ENCODE measurements at regions not wholly inside any gene's neighbourhood (a gene's known extent, or its start where the extent isn't known, plus 50 kb on each side); places are given as distances from the start of the nearest gene placed in this dataset.

GRCh38 chr11:44397586-44398178 lies 87.7 kb upstream of the ALX4 start:
- no peak for TF ChIP-seq POLR2AphosphoS5 (IDR thresholded peaks at IDR 0.05; ENCODE audit: borderline replicate concordance, low read depth, low read length)
- no peak for TF ChIP-seq EZH2 (IDR thresholded peaks at IDR 0.05)
- no peak for TF ChIP-seq FOXP2 (optimal IDR thresholded peaks at IDR 0.05; ENCODE audit: control extremely low read depth, extremely low read length, insufficient read depth)
- no peaks in the 10 kb centered on the region for H3K9me3 ChIP-seq (ENCODE audit: low read depth, low read length)
- H3K9ac ChIP-seq (ENCODE audit: insufficient read length): no peak overlapping the region
- no peak overlapping the region for H3K4me3 ChIP-seq
- DNase-seq (ENCODE audit: low read depth, low spot score): no peak
- H3K27ac ChIP-seq: no peak overlapping the region
- no peaks in the 10 kb centered on the region for H3K36me3 ChIP-seq (ENCODE audit: insufficient read depth, low read length)

DNA sequence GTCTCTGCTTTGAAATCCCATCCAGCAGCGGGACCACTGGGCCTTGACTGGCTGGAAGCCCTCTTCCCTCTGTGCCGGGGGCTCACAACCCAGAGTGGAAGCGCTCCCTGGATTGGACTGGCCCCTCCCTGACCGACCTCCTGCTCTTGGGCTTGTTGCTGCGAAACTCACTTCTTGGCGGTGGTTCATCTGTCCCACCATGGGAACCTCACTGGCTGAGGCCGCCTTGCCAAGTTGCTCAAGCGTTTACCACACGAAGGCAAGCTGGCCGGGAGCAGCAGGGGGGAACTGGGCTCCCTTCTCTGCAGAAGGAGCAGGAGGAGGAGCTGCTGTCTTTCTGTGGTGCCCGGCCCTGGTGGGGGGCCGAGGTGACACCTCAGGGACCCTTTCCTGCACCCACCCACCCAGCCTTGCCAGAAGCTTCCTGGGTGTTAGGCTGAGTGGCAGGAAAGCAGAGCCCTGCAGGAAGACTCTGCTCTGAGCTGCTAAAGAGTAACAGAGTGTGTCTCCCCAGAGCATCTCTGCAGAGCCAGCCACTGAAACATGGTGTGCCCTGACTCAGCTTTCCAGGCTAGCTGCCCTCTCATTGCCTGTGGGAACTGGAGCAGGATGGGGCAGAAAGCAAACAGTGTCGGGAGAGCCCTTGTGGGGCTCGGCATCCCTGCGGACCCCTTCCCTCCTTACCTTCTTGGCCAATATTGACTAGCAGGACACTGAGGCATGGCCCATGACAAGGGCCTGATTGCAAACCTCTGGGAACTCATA lies 88.5 kb upstream of the ALX4 start:
- H3K27ac ChIP-seq: no peak overlapping the region
- no peak overlapping the region for H3K9ac ChIP-seq (ENCODE audit: insufficient read length)
- no peaks in the 10 kb centered on the region for H3K36me3 ChIP-seq (ENCODE audit: insufficient read depth, low read length)
- DNase-seq (ENCODE audit: low read depth, low spot score): no peak
- H3K9me3 ChIP-seq (ENCODE audit: low read depth, low read length): no peaks in the 10 kb centered on the region
- no peak for TF ChIP-seq FOXP2 (optimal IDR thresholded peaks at IDR 0.05; ENCODE audit: control extremely low read depth, extremely low read length, insufficient read depth)
- TF ChIP-seq EZH2 (IDR thresholded peaks at IDR 0.05): no peak
- TF ChIP-seq POLR2AphosphoS5 (IDR thresholded peaks at IDR 0.05; ENCODE audit: borderline replicate concordance, low read depth, low read length): no peak
- no peak overlapping the region for H3K4me3 ChIP-seq

DNA sequence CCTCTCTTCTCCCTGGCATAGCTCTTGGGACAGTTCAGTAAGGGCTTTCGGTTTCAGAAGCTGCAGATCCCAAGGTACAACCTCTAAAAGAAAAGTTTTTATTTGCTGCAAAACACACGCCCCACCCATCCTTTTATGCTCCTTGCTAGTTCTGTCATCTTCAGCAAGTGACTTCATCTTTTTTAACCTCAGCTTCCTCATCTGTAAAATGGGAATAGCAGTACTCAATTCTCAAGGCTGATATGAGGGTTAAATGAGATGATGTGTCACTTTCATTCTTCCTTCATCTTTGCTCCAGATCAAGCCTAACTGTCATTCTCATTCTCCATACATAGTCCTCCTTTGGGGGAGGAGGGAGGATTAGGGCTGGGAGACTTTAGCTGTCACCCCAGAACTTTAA lies 90.0 kb upstream of the ALX4 start:
- Histone ChIP-seq H3K27ac (no peak overlapping the region), H3K36me3 (ENCODE audit: insufficient read depth, low read length) (no peaks in the 10 kb centered on the region), H3K9ac (ENCODE audit: insufficient read length) (no peak overlapping the region), H3K9me3 (ENCODE audit: low read depth, low read length) (no peaks in the 10 kb centered on the region), H3K4me3 (no peak overlapping the region)
- DNase-seq (ENCODE audit: low read depth, low spot score): no peak
- TF ChIP-seq EZH2 (IDR thresholded peaks at IDR 0.05): no peak
- no peak for TF ChIP-seq POLR2AphosphoS5 (IDR thresholded peaks at IDR 0.05; ENCODE audit: borderline replicate concordance, low read depth, low read length)
- no peak for TF ChIP-seq FOXP2 (optimal IDR thresholded peaks at IDR 0.05; ENCODE audit: control extremely low read depth, extremely low read length, insufficient read depth)

- Histone ChIP-seq H3K9ac (ENCODE audit: insufficient read length) (no peak overlapping the region), H3K9me3 (ENCODE audit: low read depth, low read length) (no peaks in the 10 kb centered on the region), H3K27ac (no peak overlapping the region), H3K4me3 (no peak overlapping the region), H3K36me3 (ENCODE audit: insufficient read depth, low read length) (no peaks in the 10 kb centered on the region)
- TF ChIP-seq POLR2AphosphoS5 (IDR thresholded peaks at IDR 0.05; ENCODE audit: borderline replicate concordance, low read depth, low read length) (no peak), EZH2 (IDR thresholded peaks at IDR 0.05) (no peak), FOXP2 (optimal IDR thresholded peaks at IDR 0.05; ENCODE audit: control extremely low read depth, extremely low read length, insufficient read depth) (no peak)
- DNase-seq (ENCODE audit: low read depth, low spot score): no peak
Measured at GRCh38 chr11:44400431-44400830, 90.5 kb upstream of the ALX4 start.

DNA sequence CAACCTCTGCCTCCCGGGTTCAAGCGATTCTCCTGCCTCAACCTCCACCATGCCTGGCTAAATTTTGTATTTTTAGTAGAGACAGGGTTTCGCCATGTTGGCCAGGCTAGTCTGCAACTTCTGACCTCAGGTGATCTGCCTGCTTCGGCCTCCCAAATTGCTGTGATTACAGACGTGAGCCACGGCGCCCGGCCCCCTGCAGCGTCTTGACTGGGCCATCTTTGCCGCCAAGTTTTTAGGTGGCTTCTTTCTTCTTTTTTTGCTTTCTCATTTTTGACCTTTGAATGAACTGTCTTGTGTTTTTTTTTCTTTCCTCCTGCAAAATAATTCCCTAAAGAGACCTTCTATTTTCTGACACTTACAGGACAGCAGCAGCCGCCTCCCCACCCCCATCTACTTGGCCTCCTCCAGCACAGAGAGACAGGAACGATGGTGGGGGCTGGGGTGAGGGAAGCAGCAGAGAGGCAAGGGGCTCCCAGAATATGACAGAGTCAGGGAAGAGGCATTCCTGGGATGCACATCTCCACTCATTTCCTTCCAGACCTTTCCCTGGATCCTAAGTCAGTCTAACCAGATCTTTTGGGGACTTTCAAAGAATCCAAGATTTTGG lies 92.6 kb upstream of the ALX4 start:
- no peak for DNase-seq (ENCODE audit: low read depth, low spot score)
- H3K9ac ChIP-seq (ENCODE audit: insufficient read length): no peak overlapping the region
- H3K36me3 ChIP-seq (ENCODE audit: insufficient read depth, low read length): no peaks in the 10 kb centered on the region
- no peak overlapping the region for H3K27ac ChIP-seq
- no peak overlapping the region for H3K4me3 ChIP-seq
- no peak for TF ChIP-seq FOXP2 (optimal IDR thresholded peaks at IDR 0.05; ENCODE audit: control extremely low read depth, extremely low read length, insufficient read depth)
- no peak for TF ChIP-seq POLR2AphosphoS5 (IDR thresholded peaks at IDR 0.05; ENCODE audit: borderline replicate concordance, low read depth, low read length)
- no peak for TF ChIP-seq EZH2 (IDR thresholded peaks at IDR 0.05)
- no peaks in the 10 kb centered on the region for H3K9me3 ChIP-seq (ENCODE audit: low read depth, low read length)

DNA sequence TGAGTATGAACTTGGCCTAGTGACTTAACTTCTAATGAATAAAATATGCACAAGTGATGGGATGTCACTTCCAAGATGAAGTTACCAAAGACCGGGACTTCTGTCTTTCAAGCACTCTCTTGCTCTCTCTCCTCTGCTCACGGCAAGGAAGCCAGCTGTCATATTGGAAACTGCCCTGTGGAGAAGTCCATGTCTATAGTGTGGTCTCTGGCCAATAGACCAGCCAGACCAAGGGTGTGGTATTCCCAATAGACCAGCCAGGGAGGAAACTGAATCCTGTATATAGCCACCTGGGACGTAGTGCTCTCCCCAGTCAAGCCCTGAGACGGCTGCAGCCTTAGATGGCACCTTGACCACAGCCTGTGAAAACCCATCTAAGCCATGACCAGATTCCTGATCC lies 93.2 kb upstream of the ALX4 start:
- Histone ChIP-seq H3K9ac (ENCODE audit: insufficient read length) (no peak overlapping the region), H3K9me3 (ENCODE audit: low read depth, low read length) (no peaks in the 10 kb centered on the region), H3K36me3 (ENCODE audit: insufficient read depth, low read length) (no peaks in the 10 kb centered on the region), H3K4me3 (no peak overlapping the region), H3K27ac (no peak overlapping the region)
- DNase-seq (ENCODE audit: low read depth, low spot score): no peak
- TF ChIP-seq EZH2 (IDR thresholded peaks at IDR 0.05): no peak
- no peak for TF ChIP-seq POLR2AphosphoS5 (IDR thresholded peaks at IDR 0.05; ENCODE audit: borderline replicate concordance, low read depth, low read length)
- TF ChIP-seq FOXP2 (optimal IDR thresholded peaks at IDR 0.05; ENCODE audit: control extremely low read depth, extremely low read length, insufficient read depth): no peak

GRCh38 chr11:44403587-44404273 lies 93.8 kb upstream of the ALX4 start:
- H3K9me3 ChIP-seq (ENCODE audit: low read depth, low read length): no peaks in the 10 kb centered on the region
- no peak for TF ChIP-seq POLR2AphosphoS5 (IDR thresholded peaks at IDR 0.05; ENCODE audit: borderline replicate concordance, low read depth, low read length)
- no peak for TF ChIP-seq EZH2 (IDR thresholded peaks at IDR 0.05)
- TF ChIP-seq FOXP2 (optimal IDR thresholded peaks at IDR 0.05; ENCODE audit: control extremely low read depth, extremely low read length, insufficient read depth): no peak
- no peak overlapping the region for H3K9ac ChIP-seq (ENCODE audit: insufficient read length)
- H3K27ac ChIP-seq: no peak overlapping the region
- H3K36me3 ChIP-seq (ENCODE audit: insufficient read depth, low read length): no peaks in the 10 kb centered on the region
- no peak for DNase-seq (ENCODE audit: low read depth, low spot score)
- H3K4me3 ChIP-seq: no peak overlapping the region

DNA sequence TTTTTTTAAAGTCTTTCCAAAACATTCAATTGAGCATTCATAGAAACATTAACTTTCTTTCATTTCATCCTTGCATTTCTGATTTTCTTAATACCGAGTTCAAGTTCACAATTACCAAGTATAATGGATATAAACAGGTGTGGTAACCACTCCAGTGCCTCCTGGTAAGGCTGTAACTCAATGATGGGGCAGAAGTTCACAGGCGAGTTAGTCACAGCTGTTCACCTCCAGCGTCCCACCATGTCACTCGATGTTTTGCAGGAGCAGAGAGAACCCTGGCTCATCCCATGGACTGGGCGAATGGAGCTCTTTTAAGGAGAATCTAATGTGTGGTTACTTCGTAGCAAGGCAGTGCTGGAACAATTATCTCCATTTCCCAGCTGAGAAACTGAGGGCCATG lies 94.4 kb upstream of the ALX4 start:
- TF ChIP-seq FOXP2 (optimal IDR thresholded peaks at IDR 0.05; ENCODE audit: control extremely low read depth, extremely low read length, insufficient read depth) (no peak), EZH2 (IDR thresholded peaks at IDR 0.05) (no peak), POLR2AphosphoS5 (IDR thresholded peaks at IDR 0.05; ENCODE audit: borderline replicate concordance, low read depth, low read length) (no peak)
- Histone ChIP-seq H3K4me3 (no peak overlapping the region), H3K9ac (ENCODE audit: insufficient read length) (no peak overlapping the region), H3K27ac (no peak overlapping the region), H3K9me3 (ENCODE audit: low read depth, low read length) (no peaks in the 10 kb centered on the region), H3K36me3 (ENCODE audit: insufficient read depth, low read length) (no peaks in the 10 kb centered on the region)
- no peak for DNase-seq (ENCODE audit: low read depth, low spot score)

Data from SK-N-MC (cell line).